Hepatocyte (in vitro differentiated cells): ENCODE measurements at regions not wholly inside any gene's neighbourhood (a gene's known extent, or its start where the extent isn't known, plus 50 kb on each side); places are given as distances from the start of the nearest gene placed in this dataset.

Experiments
- DNase-seq: peaks from one replicate; pipeline ENCODE4 v3.0.0-alpha.2; 2016; ENCODE audit warnings: low spot score
- H2AFZ ChIP-seq: fragments of 200-600 bp; sonication (generic); 2 replicates; pipeline ENCODE4 v1.6.0; 2016; ENCODE audit warnings: antibody characterized with exemption, mild to moderate bottlenecking
- H3K27ac ChIP-seq: fragments of 200-600 bp; sonication (generic); 2 replicates; pipeline ENCODE4 v1.5.1; 2016; ENCODE audit warnings: mild to moderate bottlenecking
- H3K27me3 ChIP-seq: fragments of 200-600 bp; sonication (generic); 2 replicates; pipeline ENCODE4 v1.6.1; 2016
- H3K36me3 ChIP-seq: fragments of 200-600 bp; sonication (generic); replicated peaks from 2 replicates; pipeline ENCODE4 v1.5.1; 2016; ENCODE audit warnings: low read depth; ENCODE audit not compliant: insufficient read depth
- H3K4me1 ChIP-seq: fragments of 200-600 bp; sonication (generic); 2 replicates; pipeline ENCODE4 v1.5.1; 2016; ENCODE audit warnings: mild to moderate bottlenecking, moderate library complexity; ENCODE audit not compliant: insufficient read depth
- H3K4me2 ChIP-seq: fragments of 200-600 bp; sonication (generic); 2 replicates; pipeline ENCODE4 v1.6.0; 2016
- H3K4me3 ChIP-seq: fragments of 200-600 bp; sonication (generic); 2 replicates; pipeline ENCODE4 v1.5.1; 2016; ENCODE audit warnings: mild to moderate bottlenecking
- H3K79me2 ChIP-seq: fragments of 200-600 bp; sonication (generic); 2 replicates; pipeline ENCODE4 v1.6.0; 2017; ENCODE audit warnings: mild to moderate bottlenecking
- H3K9me2 ChIP-seq: fragments of 200-600 bp; sonication (generic); replicated peaks from 2 replicates; pipeline ENCODE4 v1.6.0; 2017; ENCODE audit warnings: mild to moderate bottlenecking; ENCODE audit not compliant: insufficient read depth
- H3K9me3 ChIP-seq: fragments of 200-600 bp; sonication (generic); 2 replicates; pipeline ENCODE4 v1.5.1; 2016; ENCODE audit warnings: low read depth, mild to moderate bottlenecking
- H4K20me1 ChIP-seq: fragments of 200-600 bp; sonication (generic); 2 replicates; pipeline ENCODE4 v1.6.0; 2016; ENCODE audit warnings: mild to moderate bottlenecking; ENCODE audit not compliant: insufficient read depth, poor library complexity, severe bottlenecking
- EZH2 ChIP-seq: fragments of 200-600 bp; sonication (generic); IDR thresholded peaks from 2 replicates; pipeline ENCODE4 v1.6.1; 2016; ENCODE audit warnings: antibody characterized with exemption, mild to moderate bottlenecking, borderline replicate concordance
- EZH2phosphoT487 ChIP-seq: fragments of 200-600 bp; sonication (generic); IDR thresholded peaks from one replicate; pipeline ENCODE4 v1.6.1; 2018; ENCODE audit warnings: antibody characterized with exemption, mild to moderate bottlenecking, low read depth, moderate library complexity; ENCODE audit not compliant: unreplicated experiment, severe bottlenecking
- WGBS: methylation state at CpG from one replicate; pipeline ENCODE4 v1.1.6; 2016; ENCODE audit warnings: low lambda C conversion rate; ENCODE audit errors: missing lambda C conversion rate; 5-methylcytosine and 5-hydroxymethylcytosine counted together
- TF ChIP-seq, protein P1 (sequence below): fragments of 200-600 bp; sonication (generic); IDR thresholded peaks from 2 replicates; pipeline ENCODE4 v1.5.1; 2016; ENCODE audit warnings: antibody characterized with exemption, mild to moderate bottlenecking; ENCODE audit not compliant: poor library complexity

DNA sequence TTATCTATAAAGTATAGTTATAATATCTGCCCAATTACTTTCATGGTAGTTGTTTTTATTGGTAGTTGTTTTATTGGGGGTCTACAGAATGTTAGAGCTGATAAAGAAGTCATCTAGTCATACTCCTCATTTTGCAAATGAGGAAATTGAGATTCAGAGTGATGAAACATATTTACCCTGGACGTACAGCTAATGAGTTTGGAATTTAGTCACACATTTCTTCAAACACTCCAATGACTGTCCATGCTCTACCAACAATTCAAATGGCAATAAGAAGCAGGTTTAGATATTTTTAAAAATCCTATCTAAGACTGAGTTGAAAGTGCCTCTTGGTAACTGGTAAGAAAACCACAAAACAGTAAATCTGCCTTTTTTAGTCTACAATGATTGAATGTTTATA lies 98.2 kb downstream of the MAGEC1 start:
- no peaks in the 10 kb centered on the region for H3K9me2 ChIP-seq
- H3K9me3 ChIP-seq: no peaks in the 10 kb centered on the region
- no peaks in the 10 kb centered on the region for H3K4me1 ChIP-seq
- H3K27ac ChIP-seq: no peak overlapping the region
- TF ChIP-seq EZH2 (no peak), EZH2phosphoT487 (no peak)
- TF ChIP-seq, protein P1, sequence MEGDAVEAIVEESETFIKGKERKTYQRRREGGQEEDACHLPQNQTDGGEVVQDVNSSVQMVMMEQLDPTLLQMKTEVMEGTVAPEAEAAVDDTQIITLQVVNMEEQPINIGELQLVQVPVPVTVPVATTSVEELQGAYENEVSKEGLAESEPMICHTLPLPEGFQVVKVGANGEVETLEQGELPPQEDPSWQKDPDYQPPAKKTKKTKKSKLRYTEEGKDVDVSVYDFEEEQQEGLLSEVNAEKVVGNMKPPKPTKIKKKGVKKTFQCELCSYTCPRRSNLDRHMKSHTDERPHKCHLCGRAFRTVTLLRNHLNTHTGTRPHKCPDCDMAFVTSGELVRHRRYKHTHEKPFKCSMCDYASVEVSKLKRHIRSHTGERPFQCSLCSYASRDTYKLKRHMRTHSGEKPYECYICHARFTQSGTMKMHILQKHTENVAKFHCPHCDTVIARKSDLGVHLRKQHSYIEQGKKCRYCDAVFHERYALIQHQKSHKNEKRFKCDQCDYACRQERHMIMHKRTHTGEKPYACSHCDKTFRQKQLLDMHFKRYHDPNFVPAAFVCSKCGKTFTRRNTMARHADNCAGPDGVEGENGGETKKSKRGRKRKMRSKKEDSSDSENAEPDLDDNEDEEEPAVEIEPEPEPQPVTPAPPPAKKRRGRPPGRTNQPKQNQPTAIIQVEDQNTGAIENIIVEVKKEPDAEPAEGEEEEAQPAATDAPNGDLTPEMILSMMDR: no peak
- DNase-seq: no peak
- H3K36me3 ChIP-seq: no peaks in the 10 kb centered on the region
- H3K4me2 ChIP-seq: no peak overlapping the region
- no peaks in the 10 kb centered on the region for H3K79me2 ChIP-seq
- no peak overlapping the region for H3K4me3 ChIP-seq
- WGBS: 45% methylated on average over 1 of the region's 1 CpG
- no peaks in the 10 kb centered on the region for H3K27me3 ChIP-seq
- H2AFZ ChIP-seq: no peak overlapping the region
- no peaks in the 10 kb centered on the region for H4K20me1 ChIP-seq

DNA sequence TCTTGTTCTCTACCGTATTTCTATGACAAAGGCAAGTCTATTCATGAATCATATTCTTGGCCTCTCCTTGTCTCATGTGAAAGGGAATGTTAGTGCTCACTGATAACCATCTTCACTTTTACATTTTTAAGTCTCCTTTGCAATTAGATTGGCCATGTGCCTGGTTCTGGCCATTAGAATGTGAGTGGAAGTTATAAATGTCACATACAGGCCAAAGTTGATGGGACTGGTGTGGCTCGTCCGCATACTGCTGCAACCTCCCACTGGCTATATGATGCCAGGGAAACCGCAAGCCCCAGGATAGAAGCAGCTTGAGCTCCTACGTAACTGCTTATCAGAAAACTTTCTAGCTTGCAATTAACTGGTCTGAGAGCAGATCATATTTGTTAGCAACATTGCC lies 86.1 kb downstream of the MAGEC1 start:
- H3K36me3 ChIP-seq: no peaks in the 10 kb centered on the region
- H3K4me3 ChIP-seq: no peak overlapping the region
- DNase-seq: no peak
- H3K27me3 ChIP-seq: no peaks in the 10 kb centered on the region
- H3K9me2 ChIP-seq: no peaks in the 10 kb centered on the region
- WGBS: 46% methylated on average over 5 of the region's 5 CpGs
- H3K27ac ChIP-seq: no peak overlapping the region
- no peak overlapping the region for H2AFZ ChIP-seq
- no peaks in the 10 kb centered on the region for H3K9me3 ChIP-seq
- no peak for TF ChIP-seq EZH2phosphoT487
- TF ChIP-seq, protein P1: no peak
- no peak for TF ChIP-seq EZH2
- no peaks in the 10 kb centered on the region for H3K4me1 ChIP-seq
- no peak overlapping the region for H3K4me2 ChIP-seq
- no peaks in the 10 kb centered on the region for H3K79me2 ChIP-seq
- no peaks in the 10 kb centered on the region for H4K20me1 ChIP-seq

DNA sequence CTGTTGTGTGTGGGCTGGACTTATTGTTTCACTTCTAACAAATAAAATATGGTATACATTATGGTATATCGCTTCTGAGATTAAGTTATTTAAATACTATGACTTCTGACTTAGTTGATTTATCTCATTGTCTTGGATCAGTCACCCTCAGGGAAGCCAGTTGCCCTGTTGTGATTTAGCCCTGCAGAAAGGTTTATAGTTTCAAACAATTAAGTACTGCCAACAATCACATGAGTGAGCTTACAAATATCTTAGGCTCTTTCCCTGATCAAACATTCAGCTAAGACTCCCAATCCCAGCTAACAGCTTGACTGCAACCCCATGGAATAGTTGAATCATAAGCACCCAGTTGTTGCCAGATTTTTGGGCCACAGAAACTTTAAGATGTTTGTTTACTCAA lies 85.4 kb downstream of the MAGEC1 start:
- TF ChIP-seq EZH2 (no peak), EZH2phosphoT487 (no peak)
- TF ChIP-seq, protein P1: no peak
- Histone ChIP-seq H3K9me2 (no peaks in the 10 kb centered on the region), H3K4me2 (no peak overlapping the region), H4K20me1 (no peaks in the 10 kb centered on the region), H3K36me3 (no peaks in the 10 kb centered on the region), H3K27me3 (no peaks in the 10 kb centered on the region), H3K79me2 (no peaks in the 10 kb centered on the region), H3K9me3 (no peaks in the 10 kb centered on the region), H2AFZ (no peak overlapping the region), H3K4me3 (no peak overlapping the region), H3K27ac (no peak overlapping the region), H3K4me1 (no peaks in the 10 kb centered on the region)
- DNase-seq: no peak
- 52% methylated on average over 1 of the region's 1 CpG for WGBS

DNA sequence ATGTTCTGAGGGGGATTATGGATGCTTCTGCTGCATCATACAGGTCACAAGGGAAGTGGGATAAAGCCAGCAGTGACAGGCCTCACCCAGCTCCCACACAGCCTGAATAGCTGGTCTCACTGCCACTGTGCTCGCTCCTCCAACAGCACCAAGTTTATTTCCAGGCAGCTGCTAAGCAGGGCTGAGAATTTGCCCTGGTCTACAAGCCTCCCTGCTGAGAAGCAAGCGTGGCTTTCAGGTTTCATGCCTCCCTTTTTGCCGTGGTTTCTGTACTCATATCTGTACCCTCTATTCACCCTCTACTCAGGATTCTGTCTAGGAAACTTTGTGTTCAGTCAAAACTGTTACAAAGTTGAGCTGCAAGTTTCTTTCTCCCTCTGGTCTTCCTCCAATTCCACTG lies 78.6 kb downstream of the MAGEC1 start:
- Histone ChIP-seq H4K20me1 (no peaks in the 10 kb centered on the region), H3K4me3 (no peak overlapping the region), H3K79me2 (no peaks in the 10 kb centered on the region), H3K9me3 (no peaks in the 10 kb centered on the region), H3K4me1 (no peaks in the 10 kb centered on the region), H3K36me3 (no peaks in the 10 kb centered on the region), H3K4me2 (no peak overlapping the region), H2AFZ (no peak overlapping the region), H3K9me2 (no peaks in the 10 kb centered on the region), H3K27ac (no peak overlapping the region), H3K27me3 (no peaks in the 10 kb centered on the region)
- TF ChIP-seq, protein P1: no peak
- no peak for TF ChIP-seq EZH2phosphoT487
- TF ChIP-seq EZH2: no peak
- 74% methylated on average over 3 of the region's 3 CpGs for WGBS
- DNase-seq: no peak
